HL-60 (cell line): ENCODE measurements at regions not wholly inside any gene's neighbourhood (a gene's known extent, or its start where the extent isn't known, plus 50 kb on each side); places are given as distances from the start of the nearest gene placed in this dataset.

ENCODE experiments used
- DNase-seq, 2 experiments: peaks; one replicate each; pipeline ENCODE4 v3.0.0-alpha.2; 2010 to 2020; ENCODE audit warnings: low read depth in 1 of 2, low spot score in 1 of 2
- H3K27ac ChIP-seq: fragments of 250-450 bp; sonication (Bioruptor Pico); replicated peaks from 2 replicates; pipeline ENCODE4 v1.5.1; 2020; ENCODE audit warnings: mild to moderate bottlenecking, moderate library complexity
- H3K27me3 ChIP-seq: fragments of 250-450 bp; sonication (Bioruptor Pico); 2 replicates; pipeline ENCODE4 v1.5.1; 2021; ENCODE audit warnings: mild to moderate bottlenecking, moderate library complexity; ENCODE audit not compliant: insufficient read depth, poor library complexity, severe bottlenecking
- H3K4me3 ChIP-seq: replicated peaks from 2 replicates; pipeline ENCODE4 v1.5.1; 2011; ENCODE audit warnings: mild to moderate bottlenecking, control low read depth, low read length; ENCODE audit not compliant: insufficient read depth
- GABPA ChIP-seq: IDR thresholded peaks from 2 replicates; pipeline ENCODE4 v1.6.1; 2012; ENCODE audit warnings: low read depth
- POLR2AphosphoS5 ChIP-seq: IDR thresholded peaks from 2 replicates; pipeline ENCODE4 v1.6.1; 2012; ENCODE audit warnings: low read depth
- SPI1 ChIP-seq: IDR thresholded peaks from 2 replicates; pipeline ENCODE4 v1.6.1; 2012; ENCODE audit warnings: low read depth, mild to moderate bottlenecking, borderline replicate concordance
- TF ChIP-seq, protein P1 (sequence below): IDR thresholded peaks from 2 replicates; pipeline ENCODE4 v1.6.1; 2012; ENCODE audit warnings: low read depth; ENCODE audit not compliant: insufficient replicate concordance
- TF ChIP-seq, protein P2 (sequence below): IDR thresholded peaks from one replicate; pipeline ENCODE4 v1.5.1; 2011; ENCODE audit warnings: low read length, control low read depth, inconsistent platforms; ENCODE audit not compliant: insufficient read depth

DNA sequence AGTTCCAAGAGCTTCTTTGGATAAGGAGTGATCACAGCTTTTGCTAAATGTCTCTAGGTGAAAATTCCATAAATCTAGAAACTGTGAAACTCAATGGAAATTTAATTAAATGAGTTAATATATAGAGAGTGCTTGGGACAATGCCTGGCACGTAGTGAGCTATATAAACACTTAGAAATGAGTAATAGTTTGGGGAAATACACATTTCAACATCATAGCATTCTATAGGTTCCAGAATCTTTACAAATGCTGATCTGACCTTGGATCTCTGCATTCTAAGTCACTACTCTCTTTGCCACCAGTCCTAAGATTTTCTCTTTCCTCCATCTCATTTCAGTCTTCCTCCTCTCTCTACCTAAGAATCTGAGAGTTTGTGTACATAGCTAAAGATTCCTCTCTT, 175.6 kb downstream of the SOX9 start:
- Histone ChIP-seq H3K4me3 (no peak overlapping the region), H3K27ac (no peak overlapping the region), H3K27me3 (no peaks in the 10 kb centered on the region)
- no peak for TF ChIP-seq SPI1
- TF ChIP-seq, protein P1, sequence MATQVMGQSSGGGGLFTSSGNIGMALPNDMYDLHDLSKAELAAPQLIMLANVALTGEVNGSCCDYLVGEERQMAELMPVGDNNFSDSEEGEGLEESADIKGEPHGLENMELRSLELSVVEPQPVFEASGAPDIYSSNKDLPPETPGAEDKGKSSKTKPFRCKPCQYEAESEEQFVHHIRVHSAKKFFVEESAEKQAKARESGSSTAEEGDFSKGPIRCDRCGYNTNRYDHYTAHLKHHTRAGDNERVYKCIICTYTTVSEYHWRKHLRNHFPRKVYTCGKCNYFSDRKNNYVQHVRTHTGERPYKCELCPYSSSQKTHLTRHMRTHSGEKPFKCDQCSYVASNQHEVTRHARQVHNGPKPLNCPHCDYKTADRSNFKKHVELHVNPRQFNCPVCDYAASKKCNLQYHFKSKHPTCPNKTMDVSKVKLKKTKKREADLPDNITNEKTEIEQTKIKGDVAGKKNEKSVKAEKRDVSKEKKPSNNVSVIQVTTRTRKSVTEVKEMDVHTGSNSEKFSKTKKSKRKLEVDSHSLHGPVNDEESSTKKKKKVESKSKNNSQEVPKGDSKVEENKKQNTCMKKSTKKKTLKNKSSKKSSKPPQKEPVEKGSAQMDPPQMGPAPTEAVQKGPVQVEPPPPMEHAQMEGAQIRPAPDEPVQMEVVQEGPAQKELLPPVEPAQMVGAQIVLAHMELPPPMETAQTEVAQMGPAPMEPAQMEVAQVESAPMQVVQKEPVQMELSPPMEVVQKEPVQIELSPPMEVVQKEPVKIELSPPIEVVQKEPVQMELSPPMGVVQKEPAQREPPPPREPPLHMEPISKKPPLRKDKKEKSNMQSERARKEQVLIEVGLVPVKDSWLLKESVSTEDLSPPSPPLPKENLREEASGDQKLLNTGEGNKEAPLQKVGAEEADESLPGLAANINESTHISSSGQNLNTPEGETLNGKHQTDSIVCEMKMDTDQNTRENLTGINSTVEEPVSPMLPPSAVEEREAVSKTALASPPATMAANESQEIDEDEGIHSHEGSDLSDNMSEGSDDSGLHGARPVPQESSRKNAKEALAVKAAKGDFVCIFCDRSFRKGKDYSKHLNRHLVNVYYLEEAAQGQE = no peak
- TF ChIP-seq, protein P2, sequence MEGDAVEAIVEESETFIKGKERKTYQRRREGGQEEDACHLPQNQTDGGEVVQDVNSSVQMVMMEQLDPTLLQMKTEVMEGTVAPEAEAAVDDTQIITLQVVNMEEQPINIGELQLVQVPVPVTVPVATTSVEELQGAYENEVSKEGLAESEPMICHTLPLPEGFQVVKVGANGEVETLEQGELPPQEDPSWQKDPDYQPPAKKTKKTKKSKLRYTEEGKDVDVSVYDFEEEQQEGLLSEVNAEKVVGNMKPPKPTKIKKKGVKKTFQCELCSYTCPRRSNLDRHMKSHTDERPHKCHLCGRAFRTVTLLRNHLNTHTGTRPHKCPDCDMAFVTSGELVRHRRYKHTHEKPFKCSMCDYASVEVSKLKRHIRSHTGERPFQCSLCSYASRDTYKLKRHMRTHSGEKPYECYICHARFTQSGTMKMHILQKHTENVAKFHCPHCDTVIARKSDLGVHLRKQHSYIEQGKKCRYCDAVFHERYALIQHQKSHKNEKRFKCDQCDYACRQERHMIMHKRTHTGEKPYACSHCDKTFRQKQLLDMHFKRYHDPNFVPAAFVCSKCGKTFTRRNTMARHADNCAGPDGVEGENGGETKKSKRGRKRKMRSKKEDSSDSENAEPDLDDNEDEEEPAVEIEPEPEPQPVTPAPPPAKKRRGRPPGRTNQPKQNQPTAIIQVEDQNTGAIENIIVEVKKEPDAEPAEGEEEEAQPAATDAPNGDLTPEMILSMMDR = no peak
- TF ChIP-seq GABPA = no peak
- no peak for TF ChIP-seq POLR2AphosphoS5
- DNase-seq = no peak

DNA sequence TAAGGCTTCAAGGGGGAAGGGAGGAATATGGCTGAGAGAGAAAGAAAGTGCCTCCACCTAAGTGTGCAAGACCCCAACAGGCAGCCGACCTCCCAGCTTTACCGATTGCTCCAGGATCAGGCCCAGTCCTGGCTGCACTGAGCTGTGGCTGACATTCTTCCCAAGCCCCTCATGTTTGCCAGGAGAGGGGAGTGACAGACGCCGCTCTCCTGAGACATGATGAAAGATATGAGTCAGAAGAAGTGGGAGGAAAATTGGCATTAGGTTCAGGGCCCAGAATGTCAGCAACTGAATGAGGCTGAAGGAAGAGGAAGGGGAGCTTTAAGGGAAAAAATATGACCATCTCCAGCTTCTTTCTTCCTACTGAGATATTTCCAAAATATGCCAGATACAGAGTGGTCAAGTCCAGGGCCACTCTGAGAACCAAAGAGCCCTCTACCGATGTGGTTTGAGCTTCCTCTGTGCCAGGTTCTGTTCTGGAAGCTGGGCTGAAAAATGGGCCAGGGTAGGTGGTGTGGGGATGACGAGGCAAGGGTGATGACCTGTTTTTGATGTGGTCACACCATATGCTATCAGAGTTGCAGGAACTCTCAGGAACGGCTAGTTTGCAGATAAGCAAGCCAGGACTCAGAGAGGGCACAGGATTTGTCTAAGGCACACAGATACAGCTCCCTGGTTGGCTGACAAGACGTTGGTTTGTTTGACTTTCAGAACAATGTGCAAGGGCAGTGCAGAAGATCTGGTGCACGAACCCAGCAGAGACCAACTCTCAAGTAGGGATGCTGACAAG, 176.7 kb downstream of the SOX9 start:
- no peak for TF ChIP-seq SPI1
- TF ChIP-seq GABPA = no peak
- TF ChIP-seq, protein P2 = no peak
- no peak for TF ChIP-seq POLR2AphosphoS5
- no peak for DNase-seq

DNA sequence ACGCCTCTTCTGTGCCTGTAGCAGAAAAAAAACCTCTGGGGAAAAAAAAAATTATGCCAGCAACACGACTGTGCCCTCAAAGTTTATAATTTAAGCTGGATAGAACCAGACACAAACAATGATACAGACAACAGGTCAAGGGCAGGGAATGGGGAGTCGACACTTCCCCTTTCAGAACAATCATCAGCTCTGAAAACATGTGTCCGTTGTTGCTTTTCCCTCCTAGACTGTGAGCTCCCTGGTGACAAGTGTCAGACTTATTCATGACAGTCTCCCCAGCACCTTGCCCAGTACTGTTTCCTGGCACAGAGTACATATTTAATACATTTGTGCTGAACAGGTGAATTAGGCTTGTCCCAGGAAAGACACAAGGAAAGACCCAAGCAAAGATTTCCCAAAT, 178.3 kb downstream of the SOX9 start:
- Histone ChIP-seq H3K4me3 (no peak overlapping the region), H3K27me3 (no peaks in the 10 kb centered on the region), H3K27ac (no peak overlapping the region)
- TF ChIP-seq GABPA = no peak
- 0 out of 2 replicates have a peak, but pooled peaks have one; percentile 11 for TF ChIP-seq SPI1
- no peak for DNase-seq

More for the DNA sequence above, 176.7 kb downstream of the SOX9 start:
- Histone ChIP-seq H3K4me3 (no peak overlapping the region), H3K27ac (no peak overlapping the region), H3K27me3 (no peaks in the 10 kb centered on the region)

DNA sequence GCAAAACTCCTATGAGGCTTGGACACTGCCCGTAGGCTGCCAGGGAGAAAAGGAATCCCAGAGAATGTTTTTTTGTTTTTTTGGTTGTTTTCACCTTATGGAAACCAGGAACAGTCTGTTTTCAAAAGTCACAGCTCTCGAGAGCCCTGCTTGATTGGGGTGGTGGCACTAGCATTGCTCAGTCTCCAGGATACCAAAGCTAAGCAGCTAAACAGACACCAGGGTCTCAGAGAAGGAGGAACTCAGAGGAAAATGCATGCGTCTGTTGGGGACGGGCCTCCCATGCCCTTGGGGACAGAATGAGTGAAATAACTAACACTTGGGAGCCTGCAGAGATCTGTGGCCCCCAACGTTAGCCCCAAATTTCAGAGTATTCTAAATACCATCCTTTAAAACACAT, 178.8 kb downstream of the SOX9 start:
- no peak overlapping the region for H3K4me3 ChIP-seq
- TF ChIP-seq POLR2AphosphoS5 (no peak), GABPA (no peak), SPI1 (no peak)
- TF ChIP-seq, protein P2 = no peak
- TF ChIP-seq, protein P1 = no peak
- H3K27ac ChIP-seq = no peak overlapping the region
- no peak for DNase-seq
- H3K27me3 ChIP-seq = no peaks in the 10 kb centered on the region
